GOT3 (cell line): ENCODE measurements at regions not wholly inside any gene's neighbourhood (a gene's known extent, or its start where the extent isn't known, plus 50 kb on each side); places are given as distances from the start of the nearest gene placed in this dataset.

Experiments
- DNase-seq: peaks from one replicate; lab custom pipeline; 2025; ENCODE audit warnings: mixed read lengths; lab: John Stamatoyannopoulos, UW

GRCh38 chr3:117399311-117400078, 689.9 kb downstream of the TUSC7 start:
- DNase-seq, result no peak

GRCh38 chr3:117400303-117400702, 690.7 kb downstream of the TUSC7 start:
- DNase-seq, result no peak

- no peak for DNase-seq
Measured at GRCh38 chr3:117404141-117404540, 694.6 kb downstream of the TUSC7 start.

- DNase-seq, result no peak
Measured at GRCh38 chr3:117404730-117405129, 695.2 kb downstream of the TUSC7 start.

GRCh38 chr3:117405359-117405758, 695.8 kb downstream of the TUSC7 start:
- DNase-seq, result no peak

GRCh38 chr3:117407317-117407716, 697.7 kb downstream of the TUSC7 start:
- DNase-seq, result no peak

- no peak for DNase-seq
Measured at GRCh38 chr3:117408811-117409210, 699.2 kb downstream of the TUSC7 start.

GRCh38 chr3:117409256-117409655, 699.7 kb downstream of the TUSC7 start:
- DNase-seq, result no peak

GRCh38 chr3:117409701-117410459, 700.3 kb downstream of the TUSC7 start:
- DNase-seq, result no peak

GRCh38 chr3:117411971-117412370, 702.4 kb downstream of the TUSC7 start:
- DNase-seq, result no peak

GRCh38 chr3:117417411-117417810, 707.8 kb downstream of the TUSC7 start:
- no peak for DNase-seq

GRCh38 chr3:117427081-117427480, 717.5 kb downstream of the TUSC7 start:
- no peak for DNase-seq

- no peak for DNase-seq
Measured at GRCh38 chr3:117433427-117433826, 723.8 kb downstream of the TUSC7 start.

GRCh38 chr3:117434661-117435412, 725.3 kb downstream of the TUSC7 start:
- DNase-seq, result no peak

GRCh38 chr3:117435506-117435905, 725.9 kb downstream of the TUSC7 start:
- no peak for DNase-seq

GRCh38 chr3:117439812-117440211, 730.2 kb downstream of the TUSC7 start:
- DNase-seq, result no peak

GRCh38 chr3:117441851-117442250, 732.3 kb downstream of the TUSC7 start:
- no peak for DNase-seq

- DNase-seq, result no peak
Measured at GRCh38 chr3:117442566-117442965, 733.0 kb downstream of the TUSC7 start.

- DNase-seq, result no peak
Measured at GRCh38 chr3:117443014-117443413, 733.4 kb downstream of the TUSC7 start.

- no peak for DNase-seq
Measured at GRCh38 chr3:117444175-117444574, 734.6 kb downstream of the TUSC7 start.

GRCh38 chr3:117447419-117447818, 737.8 kb downstream of the TUSC7 start:
- DNase-seq, result no peak

- no peak for DNase-seq
Measured at GRCh38 chr3:117450026-117450425, 740.4 kb downstream of the TUSC7 start.

- no peak for DNase-seq
Measured at GRCh38 chr3:117454254-117454653, 744.7 kb downstream of the TUSC7 start.
